ENCODE measurements at regions not wholly inside any gene's neighbourhood (a gene's known extent, or its start where the extent isn't known, plus 50 kb on each side); places are given as distances from the start of the nearest gene placed in this dataset.

- TF ChIP-seq CTCF (IDR thresholded peaks at IDR 0.05; ENCODE audit: low read length) (no peak), EZH2phosphoT487 (IDR thresholded peaks at IDR 0.05; ENCODE audit: low read length) (no peak)
These were observed 509.8 kb downstream of the CENPC start for GRCh38 chr4:67035501-67035900.

Data from MM.1S (cell line).